A204.1 (cell line): ENCODE measurements at regions not wholly inside any gene's neighbourhood (a gene's known extent, or its start where the extent isn't known, plus 50 kb on each side); places are given as distances from the start of the nearest gene placed in this dataset.

ENCODE experiments used
- FAIRE-seq: peaks from 2 replicates; lab custom pipeline; 2012; peaks lifted over from hg19 to GRCh38; lab: Jason Lieb, UNC

GRCh38 chr9:86652736-86653135, 294.6 kb downstream of the GAS1 start:
- FAIRE-seq: no peak

DNA sequence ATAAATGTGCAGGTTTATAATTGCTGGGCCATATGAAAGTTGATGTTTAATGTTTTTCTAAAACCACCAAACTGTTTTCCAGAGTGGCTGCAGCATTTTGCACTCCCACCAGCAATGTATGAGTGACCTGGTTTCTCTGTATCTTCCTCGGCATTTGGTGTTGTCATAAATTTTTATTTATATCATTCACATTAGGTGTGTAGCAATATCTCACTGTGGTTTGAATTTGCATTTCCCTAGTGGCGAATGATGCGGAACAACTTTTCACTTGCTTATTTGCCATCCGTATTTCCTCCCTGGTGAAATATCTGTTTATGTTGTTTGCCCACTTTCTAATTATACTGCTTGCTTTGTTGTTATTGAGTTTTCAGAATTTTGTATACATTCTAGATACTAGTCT, 295.7 kb upstream of the TUT7 start:
- FAIRE-seq: no peak

DNA sequence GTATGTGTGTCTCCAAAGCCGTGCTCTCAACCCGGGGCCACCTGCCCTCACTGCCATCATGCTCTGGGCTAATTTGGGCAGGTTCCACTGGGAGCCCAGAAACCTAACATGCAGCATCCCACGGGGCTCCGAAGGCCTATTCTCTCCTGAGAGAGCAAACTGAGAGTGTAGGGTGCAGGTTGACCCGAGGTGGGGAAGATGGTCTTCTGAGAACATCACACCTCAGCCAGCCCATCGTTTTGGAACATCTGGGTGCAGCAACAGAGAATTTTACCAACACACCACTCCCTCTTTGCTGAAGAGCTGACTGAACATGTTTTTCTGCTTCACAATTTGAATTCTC, 294.6 kb upstream of the TUT7 start:
- no peak for FAIRE-seq

GRCh38 chr9:86648156-86648827, 294.1 kb upstream of the TUT7 start:
- FAIRE-seq: no peak

GRCh38 chr9:86645303-86645702, 291.1 kb upstream of the TUT7 start:
- FAIRE-seq: no peak

DNA sequence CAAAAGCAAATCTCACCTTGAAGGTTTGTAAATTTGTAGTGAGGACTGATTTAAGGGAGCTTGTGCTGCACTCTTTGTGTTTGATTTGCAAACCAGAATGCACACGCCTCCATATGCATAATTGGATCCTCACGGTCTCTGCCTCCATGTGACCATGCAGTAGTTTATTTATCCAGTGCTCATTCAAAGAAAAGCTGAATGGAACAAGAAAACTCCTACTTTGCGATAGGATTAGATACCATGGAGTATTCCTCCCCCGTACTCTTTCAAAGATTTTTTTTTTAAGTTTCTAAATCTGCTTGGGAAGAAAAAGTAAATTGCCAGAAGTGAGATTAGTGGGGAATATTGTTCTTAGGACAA, 290.4 kb upstream of the TUT7 start:
- no peak for FAIRE-seq

GRCh38 chr9:86643946-86644674, 289.9 kb upstream of the TUT7 start:
- FAIRE-seq: no peak

DNA sequence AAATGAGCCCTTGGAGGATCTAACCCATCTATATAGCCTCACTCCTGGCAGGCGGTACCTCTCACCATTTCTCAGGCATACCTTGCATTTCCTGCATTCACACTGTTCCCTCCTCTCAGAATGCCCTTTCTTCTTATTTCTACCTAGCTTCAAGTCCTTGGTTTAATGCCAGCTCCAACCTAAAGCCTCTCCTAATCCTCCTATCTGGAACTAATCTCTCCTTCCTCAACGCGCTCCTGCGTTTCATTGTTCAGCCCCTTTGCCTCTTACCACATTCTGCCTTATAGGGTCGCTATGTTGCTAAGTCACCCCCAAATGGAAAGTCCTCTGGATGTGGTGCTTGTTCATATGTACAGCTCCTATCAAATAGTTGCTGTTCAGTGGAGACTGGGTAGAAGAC, 288.5 kb upstream of the TUT7 start:
- no peak for FAIRE-seq

DNA sequence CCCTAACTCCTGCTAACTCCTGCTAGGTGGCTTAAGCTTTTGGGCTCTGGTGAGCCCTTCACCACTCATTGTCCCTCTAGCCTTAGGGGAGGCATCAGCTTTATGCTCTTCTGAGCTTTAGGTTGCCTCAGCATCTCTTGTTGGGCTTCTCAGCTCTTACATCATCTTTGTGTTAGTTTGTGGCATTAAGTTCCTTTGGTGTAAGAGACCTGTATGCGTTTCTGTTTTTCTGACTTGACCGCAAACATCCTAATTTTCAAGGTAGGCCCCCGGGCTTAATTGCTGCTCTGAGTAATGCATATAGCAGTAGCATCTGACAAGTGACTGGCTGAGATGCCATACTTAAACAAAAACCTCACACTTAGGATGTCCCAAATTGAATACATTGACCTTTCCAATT, 287.8 kb upstream of the TUT7 start:
- FAIRE-seq: no peak

DNA sequence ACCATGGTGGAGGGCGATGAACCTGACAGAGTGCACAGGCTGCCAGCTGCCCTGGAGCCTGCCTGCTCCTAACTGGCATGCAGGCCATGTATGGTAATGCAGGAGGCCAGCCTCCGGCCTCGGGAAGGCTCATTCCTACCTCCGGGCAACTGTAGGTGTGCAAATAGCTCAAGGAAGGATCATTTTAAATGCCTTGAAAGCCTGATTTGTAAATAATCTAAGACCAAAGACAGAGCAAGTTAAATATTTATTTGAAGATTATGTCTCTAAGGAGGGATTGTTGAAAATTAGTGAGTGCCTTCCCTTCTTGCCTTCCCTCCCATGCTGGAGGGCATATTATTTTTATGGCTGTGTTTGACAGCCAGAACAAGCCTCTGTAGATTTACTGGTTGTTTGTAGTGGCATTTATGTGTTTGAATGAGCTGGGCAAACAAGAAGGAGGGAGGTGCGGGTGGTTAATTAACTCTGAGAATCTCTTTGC, 285.7 kb upstream of the TUT7 start:
- no peak for FAIRE-seq

GRCh38 chr9:86639287-86639686, 285.1 kb upstream of the TUT7 start:
- no peak for FAIRE-seq

DNA sequence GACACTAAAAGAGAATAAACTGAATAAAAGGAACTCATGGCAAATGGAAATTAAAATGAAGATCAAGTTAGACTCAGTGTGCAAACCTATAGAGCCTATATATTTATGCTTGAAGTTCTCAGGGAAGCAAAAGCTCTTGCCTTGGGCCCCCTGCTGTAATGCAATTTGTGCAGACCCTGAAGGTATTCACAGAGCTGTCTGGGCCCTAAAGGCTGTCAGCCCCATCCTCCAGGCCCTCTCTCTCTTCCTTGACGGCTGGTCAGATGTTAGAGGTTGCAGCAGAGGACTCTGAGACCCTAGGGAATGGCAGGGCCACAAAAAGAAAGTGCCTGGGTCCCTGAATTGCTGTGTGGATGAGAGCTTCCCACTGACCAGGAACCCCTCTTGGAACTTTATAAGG, 283.9 kb upstream of the TUT7 start:
- FAIRE-seq: no peak

DNA sequence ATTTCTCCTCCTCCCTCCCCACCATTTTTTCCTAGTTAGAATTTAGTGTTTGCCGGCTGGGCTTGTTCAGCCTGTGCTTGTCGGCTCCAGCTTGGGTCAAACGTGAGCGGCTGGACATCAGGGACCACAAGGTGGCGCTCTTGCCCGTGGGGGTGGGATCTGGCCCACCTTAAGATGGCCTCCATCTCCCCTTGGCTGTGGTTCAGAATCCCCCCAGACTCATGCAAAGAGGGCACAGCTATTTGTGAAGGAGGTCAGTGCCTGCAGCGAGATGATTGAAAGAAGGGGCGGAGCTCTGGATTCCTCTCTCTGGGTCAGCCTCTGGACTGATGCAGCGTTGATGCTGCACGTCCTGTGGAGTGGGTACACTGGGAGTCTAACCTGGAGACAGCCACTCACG, 283.3 kb upstream of the TUT7 start:
- no peak for FAIRE-seq

- no peak for FAIRE-seq
Observed at GRCh38 chr9:86636519-86636918, 282.3 kb upstream of the TUT7 start.

- no peak for FAIRE-seq
Observed at GRCh38 chr9:86636038-86636437, 281.8 kb upstream of the TUT7 start.

DNA sequence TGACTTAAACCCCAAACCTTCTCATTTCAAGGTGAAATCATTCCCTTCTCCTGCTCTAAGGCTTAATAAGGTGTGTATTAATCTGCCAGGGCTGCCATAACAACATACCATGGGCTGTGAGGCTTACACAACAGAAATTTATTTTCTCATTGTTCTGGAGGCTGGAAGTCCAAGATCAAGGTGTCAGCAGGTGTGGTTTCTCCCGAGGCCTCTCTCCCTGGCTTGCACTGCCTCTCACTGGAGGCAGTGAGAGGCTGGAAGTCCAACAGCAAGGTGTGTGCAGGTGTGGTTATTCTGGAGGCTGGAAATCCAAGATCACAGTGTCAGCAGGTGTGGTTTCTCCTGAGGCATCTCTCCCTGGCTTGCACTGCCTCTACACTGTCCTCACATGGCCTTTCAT, 280.3 kb upstream of the TUT7 start:
- no peak for FAIRE-seq

GRCh38 chr9:86633945-86634344, 279.7 kb upstream of the TUT7 start:
- no peak for FAIRE-seq

DNA sequence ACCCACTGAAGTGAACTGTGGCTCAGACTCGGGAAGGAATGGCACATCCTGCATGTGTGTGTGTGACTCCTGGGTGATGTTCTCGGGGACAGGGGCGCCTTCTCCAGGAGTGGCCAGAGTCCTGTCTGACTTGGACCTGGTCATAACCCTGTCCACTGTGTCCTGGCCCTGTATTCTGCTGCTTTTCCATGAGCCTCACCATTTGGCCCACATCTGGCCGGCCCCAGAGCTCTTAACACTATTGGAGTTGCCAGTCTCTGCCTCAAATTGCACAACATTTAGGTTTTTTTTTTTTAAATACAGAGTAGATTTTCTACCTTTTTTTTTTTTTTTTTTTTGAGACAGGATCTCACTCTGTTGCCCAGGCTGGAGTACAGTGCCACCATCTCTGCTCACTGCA, 278.3 kb upstream of the TUT7 start:
- FAIRE-seq: no peak

GRCh38 chr9:86629530-86629929, 275.3 kb upstream of the TUT7 start:
- no peak for FAIRE-seq

- FAIRE-seq: no peak
Observed at GRCh38 chr9:86626802-86627201, 272.6 kb upstream of the TUT7 start.

GRCh38 chr9:86624630-86625029, 270.4 kb upstream of the TUT7 start:
- FAIRE-seq: no peak

- FAIRE-seq: no peak
Observed at GRCh38 chr9:86614871-86615849, 260.9 kb upstream of the TUT7 start.

DNA sequence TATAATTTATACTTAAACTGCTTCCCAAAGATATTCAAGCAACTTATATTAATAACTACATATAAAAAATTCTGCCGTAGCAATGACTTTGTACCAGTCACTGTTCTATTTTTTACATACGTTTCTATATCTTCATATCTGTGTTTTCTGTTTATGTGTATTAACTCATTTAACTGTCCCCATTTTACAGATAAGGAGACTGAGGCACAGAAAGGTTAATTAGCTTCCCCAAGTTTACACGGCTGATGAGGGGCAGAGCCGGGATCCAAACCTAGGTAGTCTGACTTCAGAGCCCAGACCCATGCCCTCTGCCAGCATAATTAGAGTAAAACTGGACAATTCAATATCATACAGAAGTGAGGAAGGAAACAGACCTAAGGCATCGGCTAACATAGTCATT, 259.7 kb upstream of the TUT7 start:
- FAIRE-seq: no peak
